ENCODE measurements at regions not wholly inside any gene's neighbourhood (a gene's known extent, or its start where the extent isn't known, plus 50 kb on each side); places are given as distances from the start of the nearest gene placed in this dataset.

DNA sequence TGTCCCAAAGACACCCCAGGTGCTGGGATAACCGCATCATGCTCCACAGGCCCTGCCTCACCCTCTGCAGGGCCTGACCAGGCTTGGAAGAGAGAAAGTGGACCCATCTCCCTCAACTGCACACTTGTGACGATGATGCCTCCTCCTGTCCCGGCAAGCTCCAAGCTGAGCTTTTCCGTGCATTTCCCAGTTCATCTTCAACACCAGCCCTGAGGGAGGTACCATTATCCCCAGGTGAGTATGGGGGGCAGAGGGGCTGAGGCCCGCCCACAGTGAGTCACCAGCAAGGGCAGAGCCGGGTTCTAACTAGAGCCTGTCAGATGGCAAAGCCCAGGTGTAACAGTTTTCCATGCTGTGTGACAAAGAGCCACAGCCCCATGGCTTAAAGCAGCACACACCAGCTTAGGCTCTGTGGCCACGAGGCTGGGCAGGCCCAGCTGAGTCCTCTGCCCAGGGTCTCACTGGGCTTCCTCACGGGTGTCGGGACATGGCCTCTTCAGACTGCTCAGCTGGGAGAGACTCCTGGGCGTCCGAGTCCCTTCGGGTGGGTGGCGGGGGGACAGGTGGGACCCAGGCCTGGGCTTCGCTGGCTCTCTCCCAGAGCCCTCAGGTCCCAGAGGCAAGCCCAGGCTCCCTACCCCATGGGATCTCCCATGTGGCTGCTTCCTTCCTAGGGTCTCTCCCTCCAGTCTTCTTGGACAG is 108.4 kb upstream of the OTOS start:
- Histone ChIP-seq H3K27ac (no peak overlapping the region), H3K36me3 (no peaks in the 10 kb centered on the region), H3K4me1 (peaks cover 55% of the 10 kb centered on the region), H3K4me3 (no peak overlapping the region), H3K27me3 (no peaks in the 10 kb centered on the region), H3K9me3 (no peaks in the 10 kb centered on the region)
- no peak for TF ChIP-seq POLR2AphosphoS5 (IDR thresholded peaks at IDR 0.05; ENCODE audit: insufficient read depth in 1 of 2, low read depth in 1 of 2)
- no peak for TF ChIP-seq CTCF (IDR thresholded peaks at IDR 0.05)
- TF ChIP-seq POLR2A (IDR thresholded peaks at IDR 0.05): no peak
- intact Hi-C loops (cut with DNase I): no loop called here
- peak; percentile 76 to 93 for DNase-seq (ENCODE audit: extremely low spot score in 2 of 2)

- no peak overlapping the region for H3K4me3 ChIP-seq
- TF ChIP-seq POLR2A (IDR thresholded peaks at IDR 0.05) (no peak), CTCF (IDR thresholded peaks at IDR 0.05) (no peak), POLR2AphosphoS5 (IDR thresholded peaks at IDR 0.05; ENCODE audit: insufficient read depth in 1 of 2, low read depth in 1 of 2) (no peak)
- no peaks in the 10 kb centered on the region for H3K9me3 ChIP-seq
- intact Hi-C loops (cut with DNase I): no loop called here
- peak; percentile 82 to 94 for DNase-seq (ENCODE audit: extremely low spot score in 2 of 2)
- H3K27ac ChIP-seq: peak overlapping the region; percentile 93
- no peaks in the 10 kb centered on the region for H3K27me3 ChIP-seq
- peaks cover 55% of the 10 kb centered on the region for H3K4me1 ChIP-seq
- H3K36me3 ChIP-seq: no peaks in the 10 kb centered on the region
These were observed 109.1 kb upstream of the OTOS start for GRCh38 chr2:240249423-240250149.

DNA sequence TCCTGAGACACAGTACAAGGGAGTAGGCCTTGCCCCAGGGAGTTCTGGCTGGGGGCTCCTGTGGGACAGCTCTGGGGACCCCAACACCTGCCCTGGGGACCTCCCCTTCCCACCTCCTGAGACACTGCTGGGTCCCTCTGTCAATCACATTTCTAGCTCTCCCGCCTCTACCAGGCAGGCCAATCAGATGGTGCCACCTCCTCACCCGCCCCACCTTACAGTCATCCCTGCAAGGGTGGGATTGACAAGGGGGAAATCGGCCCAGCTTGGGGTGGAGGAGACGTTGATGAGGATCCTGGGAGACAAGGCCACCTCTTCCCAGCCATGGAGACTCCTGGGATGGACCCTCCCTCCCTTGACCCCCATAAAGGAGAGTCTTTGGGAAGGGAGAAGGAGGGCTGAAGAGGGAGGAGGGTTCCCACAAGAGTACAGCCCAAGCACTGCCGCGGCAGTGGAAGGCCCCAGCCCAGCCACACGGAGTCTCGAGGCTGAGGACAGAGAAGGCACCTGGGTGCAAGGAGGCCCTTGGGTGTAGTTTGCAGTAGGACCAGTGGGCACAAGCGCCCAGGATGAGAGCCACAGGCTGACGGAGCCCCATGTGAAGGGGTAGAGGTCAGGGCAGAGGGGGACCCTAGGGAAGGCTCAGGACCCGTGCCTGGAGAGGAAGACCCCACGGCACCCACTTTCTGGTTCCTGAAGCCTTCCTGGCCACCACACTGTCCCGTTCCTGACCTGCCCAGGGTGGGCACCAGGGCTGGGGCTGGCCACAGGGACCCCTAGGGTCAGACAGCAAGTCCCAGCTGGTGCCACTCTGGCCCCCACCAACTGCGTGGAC is 109.9 kb upstream of the OTOS start:
- Histone ChIP-seq H3K36me3 (no peaks in the 10 kb centered on the region), H3K9me3 (no peaks in the 10 kb centered on the region), H3K4me3 (no peak overlapping the region), H3K4me1 (peaks cover 55% of the 10 kb centered on the region), H3K27ac (peak overlapping the region; percentile 93), H3K27me3 (no peaks in the 10 kb centered on the region)
- TF ChIP-seq POLR2A (IDR thresholded peaks at IDR 0.05) (no peak), POLR2AphosphoS5 (IDR thresholded peaks at IDR 0.05; ENCODE audit: insufficient read depth in 1 of 2, low read depth in 1 of 2) (no peak), CTCF (IDR thresholded peaks at IDR 0.05) (no peak)
- intact Hi-C loops (cut with DNase I): no loop called here
- DNase-seq (ENCODE audit: extremely low spot score in 2 of 2): peak; percentile 88 to 92

DNA sequence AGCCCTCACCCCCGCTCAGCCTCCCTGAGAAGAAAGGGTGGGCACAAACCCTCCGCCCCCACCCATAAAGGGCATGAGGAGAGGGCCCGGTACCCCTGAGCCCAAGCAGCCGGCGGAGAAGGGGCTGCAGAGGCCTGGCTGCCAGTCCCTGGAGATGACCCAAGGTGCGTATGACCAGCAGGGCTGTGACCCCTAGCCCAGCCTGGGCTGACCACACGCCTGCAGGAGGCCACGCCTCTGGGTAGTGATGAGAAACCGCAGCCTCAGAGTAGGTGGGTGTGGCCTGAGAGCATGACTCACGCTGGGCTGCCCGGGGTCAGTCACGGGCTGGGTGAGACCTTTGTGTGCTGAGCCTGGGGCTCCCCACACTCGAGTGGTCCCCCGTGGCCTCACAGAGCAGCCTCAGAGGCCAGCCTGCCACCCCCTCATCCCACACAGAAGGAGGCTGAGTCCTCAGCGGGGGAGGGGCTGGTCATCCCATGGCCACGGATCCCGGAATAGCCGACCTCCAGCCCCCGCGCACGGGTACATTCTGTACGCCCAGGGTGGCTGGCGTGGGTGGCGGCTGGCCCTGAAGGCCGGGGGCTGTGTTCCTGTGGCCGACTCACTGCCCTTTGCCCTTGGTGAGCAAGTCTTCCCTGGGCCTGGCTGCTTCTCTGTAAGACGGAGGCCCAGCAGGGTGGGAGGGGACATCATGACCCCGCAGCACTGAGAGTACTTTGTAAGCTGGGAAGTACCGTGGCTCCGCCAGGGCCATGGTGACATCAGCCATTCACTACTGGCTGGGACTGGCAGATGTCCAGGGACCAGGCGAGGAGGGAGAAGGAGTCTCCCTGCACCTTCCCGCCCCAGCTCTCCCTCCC is 110.8 kb upstream of the OTOS start:
- Histone ChIP-seq H3K36me3 (no peaks in the 10 kb centered on the region), H3K27ac (peak overlapping the region; percentile 93), H3K9me3 (no peaks in the 10 kb centered on the region), H3K4me1 (peaks cover 55% of the 10 kb centered on the region), H3K27me3 (no peaks in the 10 kb centered on the region), H3K4me3 (peak overlapping the region; percentile 7 to 30)
- intact Hi-C loops (cut with DNase I): no loop called here
- peak; percentile 63 to 98 for TF ChIP-seq POLR2AphosphoS5 (IDR thresholded peaks at IDR 0.05; ENCODE audit: insufficient read depth in 1 of 2, low read depth in 1 of 2)
- no peak for TF ChIP-seq POLR2A (IDR thresholded peaks at IDR 0.05)
- DNase-seq (ENCODE audit: extremely low spot score in 2 of 2): peak; percentile 96 to 98

DNA sequence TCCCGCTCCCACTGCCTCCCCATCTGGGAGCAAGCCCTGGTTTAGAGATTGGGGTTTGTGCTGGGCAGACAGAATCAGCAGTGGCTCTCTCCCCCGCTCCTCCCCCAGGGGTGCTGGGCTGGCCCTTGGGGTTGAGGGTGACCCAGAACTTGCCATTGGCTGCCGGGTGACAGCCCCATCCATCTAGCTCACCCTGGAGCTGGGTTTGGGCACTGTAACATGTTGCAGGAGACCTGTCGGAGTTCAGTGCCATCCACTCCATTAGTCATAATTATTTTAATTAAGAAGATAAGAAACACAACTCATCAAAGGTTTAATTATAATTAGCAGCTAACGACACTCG is 111.4 kb upstream of the OTOS start:
- peak overlapping the region in 1 of 2 donors; percentile 7 for H3K4me3 ChIP-seq
- peak overlapping the region; percentile 93 for H3K27ac ChIP-seq

More for the DNA sequence above, 111.4 kb upstream of the OTOS start:
- peaks cover 55% of the 10 kb centered on the region for H3K4me1 ChIP-seq
- no peak for TF ChIP-seq POLR2AphosphoS5 (IDR thresholded peaks at IDR 0.05; ENCODE audit: insufficient read depth in 1 of 2, low read depth in 1 of 2)
- no peak for TF ChIP-seq POLR2A (IDR thresholded peaks at IDR 0.05)
- TF ChIP-seq CTCF (IDR thresholded peaks at IDR 0.05): no peak
- no peaks in the 10 kb centered on the region for H3K27me3 ChIP-seq
- no peaks in the 10 kb centered on the region for H3K36me3 ChIP-seq
- intact Hi-C loops (cut with DNase I): no loop called here
- H3K9me3 ChIP-seq: no peaks in the 10 kb centered on the region
- DNase-seq (ENCODE audit: extremely low spot score in 2 of 2): no peak
